Endothelial cell of umbilical vein (primary cell): ENCODE measurements at regions not wholly inside any gene's neighbourhood (a gene's known extent, or its start where the extent isn't known, plus 50 kb on each side); places are given as distances from the start of the nearest gene placed in this dataset.
"Not testable (repeated sequence)": the region's sequence is repeated elsewhere in the genome, so short reads cannot be mapped to it uniquely, and the experiment has no call there.

Experiments used
- EZH2 ChIP-seq: IDR thresholded peaks from 2 replicates; pipeline ENCODE4 v1.6.1; 2012; ENCODE audit warnings: borderline replicate concordance, low read depth, mild to moderate bottlenecking, moderate library complexity, low read length, inconsistent platforms; ENCODE audit not compliant: severe bottlenecking
- TF ChIP-seq, protein P1 (sequence below), 2 donors: IDR thresholded peaks; 1 replicate in 1 of 2; 2 replicates in 1 of 2; pipeline ENCODE4 v1.5.1; 2011; ENCODE audit warnings: low read length in 2 of 2, mild to moderate bottlenecking in 2 of 2, moderate library complexity in 2 of 2, control low read depth in 1 of 2, inconsistent platforms in 1 of 2, low read depth in 1 of 2; ENCODE audit not compliant: insufficient read depth in 1 of 2; ENCODE audit errors: extremely low read depth in 1 of 2

DNA sequence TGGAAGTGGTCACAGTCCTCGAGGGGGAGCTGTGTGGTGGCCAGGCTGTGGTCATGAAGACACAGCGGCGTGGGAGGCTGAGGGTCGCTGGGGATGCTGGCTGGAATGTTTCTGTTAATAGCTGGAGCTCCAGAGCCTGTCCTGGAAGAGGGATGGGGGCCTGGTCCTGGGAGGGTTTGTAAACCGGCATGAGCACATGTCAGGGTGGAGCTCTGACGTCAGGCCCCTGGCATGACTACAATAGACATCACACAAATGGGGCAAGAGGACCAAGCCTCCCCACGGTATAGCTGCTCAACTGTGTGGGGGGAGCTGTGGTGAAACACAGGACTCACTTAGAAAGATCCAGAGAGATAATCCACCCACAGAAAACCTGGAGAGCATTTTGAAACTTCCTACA, 121.4 kb upstream of the FAM20C start:
- TF ChIP-seq EZH2 = not testable (repeated sequence)
- TF ChIP-seq, protein P1, sequence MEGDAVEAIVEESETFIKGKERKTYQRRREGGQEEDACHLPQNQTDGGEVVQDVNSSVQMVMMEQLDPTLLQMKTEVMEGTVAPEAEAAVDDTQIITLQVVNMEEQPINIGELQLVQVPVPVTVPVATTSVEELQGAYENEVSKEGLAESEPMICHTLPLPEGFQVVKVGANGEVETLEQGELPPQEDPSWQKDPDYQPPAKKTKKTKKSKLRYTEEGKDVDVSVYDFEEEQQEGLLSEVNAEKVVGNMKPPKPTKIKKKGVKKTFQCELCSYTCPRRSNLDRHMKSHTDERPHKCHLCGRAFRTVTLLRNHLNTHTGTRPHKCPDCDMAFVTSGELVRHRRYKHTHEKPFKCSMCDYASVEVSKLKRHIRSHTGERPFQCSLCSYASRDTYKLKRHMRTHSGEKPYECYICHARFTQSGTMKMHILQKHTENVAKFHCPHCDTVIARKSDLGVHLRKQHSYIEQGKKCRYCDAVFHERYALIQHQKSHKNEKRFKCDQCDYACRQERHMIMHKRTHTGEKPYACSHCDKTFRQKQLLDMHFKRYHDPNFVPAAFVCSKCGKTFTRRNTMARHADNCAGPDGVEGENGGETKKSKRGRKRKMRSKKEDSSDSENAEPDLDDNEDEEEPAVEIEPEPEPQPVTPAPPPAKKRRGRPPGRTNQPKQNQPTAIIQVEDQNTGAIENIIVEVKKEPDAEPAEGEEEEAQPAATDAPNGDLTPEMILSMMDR (IDR thresholded peaks at IDR 0.05; ENCODE audit: extremely low read depth in 1 of 2, insufficient read depth in 1 of 2, low read depth in 1 of 2, low read length in 2 of 2) = not testable (repeated sequence)
